Frontal cortex (tissue), 4 donors: ENCODE measurements at regions not wholly inside any gene's neighbourhood (a gene's known extent, or its start where the extent isn't known, plus 50 kb on each side); places are given as distances from the start of the nearest gene placed in this dataset.

ENCODE experiments used
- DNase-seq, 2 donors: peaks; one replicate each; pipeline ENCODE4 v3.0.0; 2012; ENCODE audit warnings: low spot score in 2 of 2
- FAIRE-seq: peaks from 2 replicates; lab custom pipeline; 2012; peaks lifted over from hg19 to GRCh38; lab: Jason Lieb, UNC
- small RNA-seq: library from RNA; depleted of rRNA; stranded (forward); fragments of <200 nt; gene quantifications from one replicate; pipeline ENCODE3, GENCODE V24; 2014
- donor health status: control.
- donor health status: control.
- donor health status: control.

DNA sequence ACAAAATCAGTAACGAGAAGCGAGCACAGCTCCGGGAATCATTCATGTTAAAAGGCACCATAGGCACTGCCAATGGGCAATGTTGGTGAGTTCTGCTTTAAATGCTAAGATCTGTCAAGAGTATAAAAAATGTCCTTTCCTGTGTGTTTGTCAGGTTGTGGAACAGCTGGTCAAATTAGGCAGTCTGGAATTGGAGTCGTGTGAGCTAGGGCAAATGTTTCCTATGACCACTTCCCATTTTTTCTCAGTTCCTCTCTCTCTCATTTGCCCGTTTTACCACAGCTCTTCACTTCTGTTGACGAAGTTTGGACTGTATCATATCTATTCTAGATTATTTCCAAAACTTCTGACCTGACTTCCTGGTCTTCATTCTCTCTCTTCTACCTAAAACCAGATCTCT lies 60.8 kb upstream of the GOLIM4 start:
- FAIRE-seq = no peak
- no peak for DNase-seq

- DNase-seq (no peak), FAIRE-seq (no peak)
These were observed 59.6 kb upstream of the GOLIM4 start for GRCh38 chr3:168155303-168155702.

- DNase-seq (no peak), FAIRE-seq (no peak)
These were observed 58.4 kb upstream of the GOLIM4 start for GRCh38 chr3:168154089-168154488.

DNA sequence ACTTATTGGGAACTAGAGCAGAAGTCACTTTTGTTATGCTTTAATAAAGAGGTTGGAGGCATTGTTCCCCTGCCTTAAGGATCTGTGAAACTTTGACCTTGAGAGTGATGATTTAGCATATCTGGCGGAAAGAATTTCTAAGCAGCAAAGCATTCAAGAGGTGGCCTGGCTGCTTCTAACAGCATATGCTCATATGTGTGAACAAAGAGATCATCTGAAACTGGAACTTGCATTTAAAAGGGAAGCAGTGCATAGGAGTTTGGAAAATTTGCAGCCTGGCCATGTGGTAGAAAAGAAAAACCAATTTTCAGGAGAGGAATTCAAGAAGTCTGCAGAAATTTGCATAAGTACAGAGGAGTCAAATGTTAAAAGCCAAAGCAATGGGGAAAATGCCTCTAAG lies 56.4 kb upstream of the GOLIM4 start:
- no peak for DNase-seq

More for the DNA sequence above, 56.4 kb upstream of the GOLIM4 start:
- FAIRE-seq = no peak

Small RNA genes in the stretch of these regions (small RNA-seq; reads per million reads assigned to genes)
- gene MIR551B = 3.2 reads per million, percentile 88 among the genes with 10 or more reads in this experiment
- 0.10 reads per million for gene RNU2-20P
